Stimulated activated CD8-positive, alpha-beta memory T cell treated with anti-CD3 and anti-CD28 coated beads, Interleukin-15, amount 100 ng/mL, for 1 hour (primary cell): ENCODE measurements at regions not wholly inside any gene's neighbourhood (a gene's known extent, or its start where the extent isn't known, plus 50 kb on each side); places are given as distances from the start of the nearest gene placed in this dataset.
"Not testable (repeated sequence)": the region's sequence is repeated elsewhere in the genome, so short reads cannot be mapped to it uniquely, and the experiment has no call there.

Experiments used
- DNase-seq: peaks from one replicate; pipeline ENCODE4 v3.0.0-alpha.2; 2020; ENCODE audit warnings: low read depth

DNA sequence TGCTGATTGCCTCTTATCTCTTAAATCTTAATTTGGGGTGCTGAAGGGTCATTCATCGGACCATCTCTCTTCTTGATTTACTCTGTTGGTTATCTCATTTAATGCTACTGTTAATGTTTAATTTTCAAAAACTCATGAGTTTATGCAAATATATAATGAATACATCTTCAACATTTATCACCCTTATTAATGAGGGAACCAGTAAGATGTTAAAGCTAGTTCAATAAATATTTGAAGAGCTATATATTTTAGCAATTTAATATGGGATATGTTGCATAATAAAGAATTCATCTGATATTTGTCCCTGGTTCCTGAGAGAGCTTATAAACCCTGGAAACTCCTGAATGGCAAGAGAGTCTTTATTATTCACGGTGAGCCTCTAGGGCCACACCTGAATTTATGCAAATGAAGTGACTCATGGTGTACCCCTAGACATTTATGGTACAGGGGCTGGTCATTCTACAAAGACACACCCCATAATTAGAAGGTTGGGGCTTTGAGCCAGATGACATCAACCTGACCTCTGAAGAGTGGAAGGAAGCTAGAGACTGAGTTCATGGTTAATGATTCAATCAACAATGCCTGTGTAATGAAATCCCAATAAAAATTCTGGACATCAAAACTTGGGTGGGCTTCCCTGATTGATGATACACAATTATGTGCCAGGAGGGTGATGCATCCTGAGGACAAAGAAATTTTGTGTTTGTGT, 339.5 kb upstream of the ZNF608 start:
- DNase-seq = no peak

DNA sequence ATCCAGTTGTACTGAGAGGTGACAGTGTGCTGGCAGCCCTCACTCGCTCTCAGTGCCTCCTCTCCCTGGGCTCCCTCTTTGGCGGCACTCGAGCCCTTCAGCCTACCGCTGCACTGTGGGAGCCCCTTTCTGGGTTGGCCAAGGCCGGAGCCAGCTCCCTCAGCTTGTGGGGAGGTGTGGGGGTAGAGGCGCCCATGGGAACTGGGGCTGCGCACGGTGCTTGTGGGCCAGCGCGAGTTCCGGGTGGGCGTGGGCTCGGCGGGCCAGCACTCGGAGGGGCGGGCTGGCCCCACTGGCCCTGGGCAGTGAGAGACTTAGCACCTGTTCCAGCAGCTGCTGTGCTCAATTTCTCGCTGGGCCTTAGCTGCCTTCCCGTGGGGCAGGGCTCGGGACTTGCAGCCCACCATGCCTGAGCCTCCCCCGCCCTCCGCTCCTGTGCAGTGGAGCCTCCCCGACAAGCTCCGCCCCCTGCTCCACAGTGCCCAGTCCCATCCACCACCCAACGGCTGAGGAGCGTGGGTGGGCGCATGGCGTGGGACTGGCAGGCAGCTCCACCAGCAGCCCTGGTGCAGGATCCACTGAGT, 342.2 kb upstream of the ZNF608 start:
- no peak for DNase-seq

DNA sequence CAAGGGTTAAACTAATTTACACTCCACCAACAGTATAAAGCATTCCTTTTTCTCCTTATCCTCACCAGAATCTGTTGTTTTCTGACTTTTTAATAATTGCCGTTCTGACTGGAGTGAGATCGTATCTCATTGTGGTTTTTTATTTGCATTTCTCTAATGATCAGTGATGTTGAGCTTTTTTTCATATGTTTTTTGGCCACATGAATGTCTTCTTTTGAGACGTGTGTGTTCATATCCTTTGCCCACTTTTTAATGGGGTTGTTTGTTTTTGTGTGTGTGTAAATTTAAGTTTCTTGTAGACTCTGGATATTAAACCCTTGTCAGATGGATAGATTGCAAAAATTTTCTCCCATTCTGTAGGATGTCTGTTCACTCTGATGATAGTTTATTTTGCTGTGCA, 345.7 kb upstream of the ZNF608 start:
- DNase-seq = not testable (repeated sequence)

GRCh38 chr5:125093776-125094175, 347.3 kb upstream of the ZNF608 start:
- DNase-seq = no peak

DNA sequence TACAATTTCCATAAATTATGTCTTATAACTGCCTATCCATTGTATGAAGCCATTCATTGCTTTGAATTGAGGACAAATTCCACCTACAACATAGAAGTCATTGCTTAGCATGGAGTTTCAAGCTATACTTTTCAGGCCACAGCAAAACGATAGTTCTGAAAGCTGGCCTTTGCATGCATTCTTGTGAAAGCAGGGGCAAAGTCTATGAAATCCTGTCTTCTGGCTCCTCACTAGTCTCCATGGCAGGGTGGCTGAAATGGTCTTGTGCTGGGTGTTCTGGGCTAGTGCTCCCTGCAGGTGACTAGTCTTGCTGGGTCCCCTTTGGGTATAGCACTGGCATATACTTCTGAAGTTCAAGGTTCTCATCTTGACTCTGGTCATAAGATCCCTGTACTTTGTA, 353.9 kb upstream of the ZNF608 start:
- DNase-seq = no peak

- DNase-seq = no peak
Measured at GRCh38 chr5:125100951-125101350, 354.5 kb upstream of the ZNF608 start.

GRCh38 chr5:125103459-125103858, 357.0 kb upstream of the ZNF608 start:
- no peak for DNase-seq

DNA sequence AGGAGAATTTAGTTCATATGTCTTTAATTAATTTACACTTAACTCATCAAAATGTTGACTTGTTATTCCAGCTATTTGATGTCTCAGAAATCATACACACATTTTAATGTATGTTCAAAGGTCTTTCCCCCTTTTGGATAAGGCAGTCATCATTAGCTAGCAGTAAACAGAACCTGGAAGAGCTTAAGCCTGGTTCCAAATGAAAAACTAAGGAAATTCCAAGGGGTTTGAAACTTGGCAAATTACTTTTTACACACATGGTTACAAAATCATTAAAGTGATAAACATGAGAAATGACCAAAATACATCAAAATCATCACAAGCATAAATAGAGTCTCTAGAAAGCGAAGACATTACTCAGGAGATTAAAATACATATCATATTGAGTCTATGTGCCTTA, 359.8 kb upstream of the ZNF608 start:
- DNase-seq = no peak

DNA sequence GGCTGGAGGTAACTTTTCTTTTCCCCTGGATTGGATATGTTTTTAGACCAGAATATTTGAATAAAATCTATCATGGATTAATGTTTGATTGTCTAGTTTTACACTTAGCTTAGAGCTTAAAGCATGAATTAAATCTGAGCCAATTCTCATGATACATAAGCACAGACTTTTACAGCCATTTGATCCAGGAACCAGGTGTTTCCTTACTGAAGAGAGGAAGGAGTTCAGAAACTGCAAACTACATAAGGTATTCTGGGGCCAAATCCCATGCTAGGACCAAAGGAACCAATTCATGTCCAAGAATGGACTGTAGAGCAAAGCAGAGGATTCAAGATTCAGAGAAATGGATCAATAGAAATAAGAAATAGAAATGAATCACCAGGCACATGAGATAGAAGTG, 360.4 kb upstream of the ZNF608 start:
- no peak for DNase-seq

GRCh38 chr5:125109293-125109692, 362.9 kb upstream of the ZNF608 start:
- DNase-seq = no peak

- no peak for DNase-seq
Measured at GRCh38 chr5:125109816-125110215, 363.4 kb upstream of the ZNF608 start.

DNA sequence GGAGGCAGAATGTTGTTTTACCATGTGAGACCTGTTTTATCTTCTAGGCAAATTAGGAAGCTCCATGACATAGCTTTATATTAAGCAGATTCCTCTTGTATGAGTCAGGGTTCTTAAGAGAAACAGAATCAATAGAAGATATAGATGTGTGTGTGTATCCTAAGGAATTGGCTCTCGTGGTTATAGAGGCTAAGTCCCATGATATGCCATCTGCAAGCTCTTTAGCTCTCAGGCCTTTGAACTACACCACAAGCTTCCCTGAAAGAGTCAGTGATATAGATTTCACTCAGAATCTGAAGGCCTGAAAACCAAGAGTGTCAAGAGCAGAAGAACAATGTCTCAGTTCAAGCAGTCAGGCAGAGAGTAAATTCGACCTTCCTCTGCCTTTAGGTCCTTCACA, 365.8 kb upstream of the ZNF608 start:
- no peak for DNase-seq

- DNase-seq = no peak
Measured at GRCh38 chr5:125113328-125113727, 366.9 kb upstream of the ZNF608 start.

- no peak for DNase-seq
Measured at GRCh38 chr5:125115195-125115525, 368.7 kb upstream of the ZNF608 start.

DNA sequence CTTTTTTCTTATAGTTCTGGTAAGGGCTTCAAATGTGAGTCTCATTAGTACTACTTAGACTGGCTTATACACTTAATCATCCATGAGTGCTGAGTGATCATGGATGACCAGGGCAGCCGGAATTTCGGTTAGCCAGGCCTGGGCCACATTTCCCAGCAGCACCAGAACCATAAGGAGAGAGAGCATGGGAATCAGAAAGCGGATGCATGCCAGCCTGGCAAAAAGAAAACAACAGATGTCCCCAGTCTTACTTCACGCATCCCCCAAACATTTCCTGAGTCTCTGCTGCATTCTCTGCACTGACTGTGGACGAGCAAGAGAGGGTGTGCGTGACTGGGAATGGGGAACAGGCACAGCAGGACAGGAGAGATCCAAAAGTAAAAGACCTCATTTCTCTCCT, 371.1 kb upstream of the ZNF608 start:
- DNase-seq = no peak

DNA sequence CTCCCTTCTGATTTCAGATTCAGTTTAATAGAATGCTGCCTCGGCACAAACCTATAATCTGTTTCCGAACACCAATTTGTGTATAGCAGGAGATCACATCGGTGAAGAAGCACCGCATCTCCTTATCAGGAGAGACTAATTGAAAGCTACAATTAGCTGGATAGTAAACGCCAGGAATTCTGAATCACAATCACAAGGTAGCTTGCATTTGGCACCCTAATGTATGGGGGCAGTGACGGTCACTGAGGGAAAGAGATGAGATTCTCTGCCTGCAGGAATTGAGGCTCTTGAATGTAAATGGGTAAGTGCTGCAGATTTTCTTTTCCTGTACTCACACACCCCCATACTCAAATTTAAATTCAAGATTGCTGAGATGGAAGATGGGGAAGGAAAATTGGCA, 373.6 kb upstream of the ZNF608 start:
- DNase-seq = no peak

DNA sequence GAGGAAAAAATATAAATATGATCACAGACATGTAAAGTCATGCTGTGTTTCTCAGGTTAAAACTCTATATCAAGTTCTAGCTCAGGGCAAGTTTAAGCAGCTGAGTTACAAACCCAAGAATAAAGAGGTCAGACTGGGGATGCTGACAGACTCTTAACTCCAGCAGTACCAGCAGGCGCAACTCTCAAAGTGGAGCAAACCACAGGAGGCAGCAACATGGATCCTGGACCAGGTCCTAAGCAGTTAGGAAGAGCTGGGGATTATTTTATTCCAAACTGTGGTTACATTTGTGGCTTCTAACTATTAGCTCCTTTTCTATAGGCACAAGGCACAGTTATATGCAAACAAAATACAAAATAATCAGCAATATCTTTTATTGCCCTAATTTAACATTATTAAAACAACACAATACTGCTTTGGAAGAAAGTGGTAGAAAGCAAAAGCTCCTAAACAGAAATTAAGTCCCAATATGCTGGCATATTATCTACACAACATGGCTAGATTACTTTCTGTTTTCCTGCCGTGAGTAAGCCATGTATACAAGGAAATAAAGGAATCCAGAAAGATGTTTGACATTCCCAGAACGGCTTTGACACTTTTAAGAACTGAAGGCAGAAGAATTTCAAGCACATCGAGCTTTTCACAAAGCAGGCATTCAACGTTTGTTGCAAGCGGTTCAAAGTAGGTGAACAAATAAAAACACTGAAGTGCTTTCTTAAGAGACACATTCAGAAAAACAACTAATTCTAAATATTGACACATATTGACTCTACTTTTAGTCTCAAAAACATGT, 378.8 kb upstream of the ZNF608 start:
- DNase-seq = no peak

DNA sequence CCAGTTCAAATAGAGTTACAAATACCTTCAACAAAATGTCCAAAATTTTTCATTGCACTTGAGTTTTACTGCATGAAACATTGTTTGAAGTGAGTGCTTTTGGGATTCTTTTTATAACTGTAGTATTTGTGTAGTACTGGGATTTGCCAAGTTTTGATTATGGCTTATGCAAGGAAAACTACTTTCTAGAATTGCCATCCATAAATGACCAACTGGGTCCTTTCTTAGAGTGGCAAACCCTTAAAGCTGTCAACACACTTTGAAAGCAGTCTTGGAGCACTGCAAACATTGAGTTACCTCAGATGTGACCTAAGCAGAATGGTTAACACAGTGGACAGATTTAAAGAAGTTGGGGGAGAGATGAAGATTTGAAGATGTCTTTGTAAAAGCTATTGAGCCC, 379.6 kb upstream of the ZNF608 start:
- no peak for DNase-seq

DNA sequence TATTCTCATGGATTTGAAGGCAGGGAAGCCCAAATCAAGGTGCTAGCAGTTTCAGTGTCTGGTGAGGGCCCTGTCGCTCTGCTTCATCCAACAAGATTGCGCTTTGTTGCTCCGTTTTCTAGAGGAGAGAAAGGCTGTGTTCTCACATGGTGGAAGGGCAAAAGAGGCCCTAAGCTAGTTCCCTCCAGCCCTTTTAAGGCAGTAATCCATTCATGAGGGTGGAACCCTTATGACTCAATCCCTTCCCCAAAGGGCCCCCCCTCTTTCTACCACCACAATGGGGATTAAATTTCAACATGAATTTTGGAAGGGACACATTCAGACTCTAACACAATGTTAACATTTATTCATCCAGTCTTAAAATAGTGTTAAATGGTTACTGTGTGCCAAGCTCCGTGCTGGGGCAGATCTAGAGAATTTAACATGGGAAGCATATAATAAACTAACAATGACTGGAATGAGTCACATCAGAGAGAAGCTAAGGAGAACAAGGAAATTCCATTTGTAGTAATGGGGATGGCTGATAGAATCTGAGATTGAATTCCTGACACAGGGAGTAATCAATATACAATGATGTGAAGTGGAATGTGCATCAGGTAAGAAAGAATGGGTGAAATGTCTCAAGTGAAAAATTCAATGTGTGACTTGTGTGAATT, 382.8 kb upstream of the ZNF608 start:
- DNase-seq = no peak

GRCh38 chr5:125130591-125130990, 384.2 kb upstream of the ZNF608 start:
- DNase-seq = no peak

DNA sequence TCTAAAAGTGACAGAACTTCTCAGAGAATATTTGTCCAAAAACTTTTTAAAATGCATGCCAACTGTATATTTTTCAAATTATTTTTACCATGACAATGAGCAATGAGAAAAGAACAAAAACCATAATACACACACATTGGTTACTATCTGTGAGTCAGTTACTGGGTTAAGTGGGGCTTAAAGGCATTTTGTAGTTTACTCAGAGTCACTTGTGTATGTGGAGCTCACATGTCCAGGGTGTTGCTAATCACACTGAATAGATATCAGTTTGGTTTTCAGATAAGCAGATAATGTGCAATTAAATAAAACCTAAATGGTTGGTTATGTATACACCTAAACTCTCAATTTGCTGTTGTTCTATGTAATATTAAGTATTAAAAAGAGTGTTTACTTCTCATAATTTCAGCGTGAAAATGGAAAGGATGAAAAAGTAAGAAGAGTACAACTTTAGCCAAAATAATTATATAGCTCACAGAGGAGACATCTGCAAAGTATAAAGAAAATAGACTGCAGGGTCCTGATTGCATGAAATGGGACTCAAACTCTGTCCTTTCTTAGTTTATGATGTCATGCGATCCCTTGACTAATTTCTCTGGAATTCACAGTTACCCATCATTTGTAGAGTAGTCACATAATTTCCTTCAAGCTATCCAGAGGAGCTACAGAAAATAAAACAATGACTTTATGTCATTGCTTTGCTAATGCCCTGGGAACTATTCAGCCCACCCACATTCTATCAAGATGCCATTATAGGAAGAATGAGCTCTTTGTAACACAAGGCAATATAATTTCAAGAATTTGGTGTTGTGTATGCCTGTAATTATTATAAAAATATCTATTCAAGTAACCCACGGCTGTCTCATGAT, 388.0 kb upstream of the ZNF608 start:
- no peak for DNase-seq

DNA sequence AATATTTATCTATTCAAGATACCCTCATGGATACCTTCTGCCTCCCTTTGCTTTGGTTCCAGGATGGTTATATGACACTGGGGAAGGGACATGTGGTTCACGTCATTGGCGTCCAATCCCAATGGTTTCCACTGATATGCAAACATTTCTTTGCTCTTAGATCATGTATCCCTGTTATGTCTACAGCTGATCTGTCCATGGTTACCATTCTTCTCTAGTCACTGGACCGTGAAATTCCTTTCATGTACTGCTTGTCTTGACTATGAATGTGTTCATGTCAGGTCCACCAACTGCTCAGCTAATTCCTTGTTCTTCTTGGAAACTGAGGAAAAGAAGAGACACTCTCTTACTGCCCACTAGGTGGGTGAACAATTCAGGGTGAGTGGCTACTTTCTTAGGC, 391.1 kb upstream of the ZNF608 start:
- no peak for DNase-seq
